ENCODE measurements at regions not wholly inside any gene's neighbourhood (a gene's known extent, or its start where the extent isn't known, plus 50 kb on each side); places are given as distances from the start of the nearest gene placed in this dataset.

- DNase-seq (ENCODE audit: low spot score): no peak
- TF ChIP-seq EZH2 (IDR thresholded peaks at IDR 0.05; ENCODE audit: borderline replicate concordance, low read depth, low read length, poor library complexity, severe bottlenecking) (no peak), CTCF (conservative IDR thresholded peaks at IDR 0.05; ENCODE audit: low read depth, low read length) (no peak)
- Histone ChIP-seq H3K4me1 (ENCODE audit: insufficient read depth, low read length, poor library complexity, severe bottlenecking) (no peaks in the 10 kb centered on the region), H3K36me3 (ENCODE audit: insufficient read depth, low read length, poor library complexity, severe bottlenecking) (no peaks in the 10 kb centered on the region), H3K27ac (ENCODE audit: low read depth, low read length, poor library complexity, severe bottlenecking) (no peak overlapping the region), H3K27me3 (replicated peaks; ENCODE audit: insufficient read depth, low read depth, low read length, poor library complexity) (peaks cover 10% of the 10 kb centered on the region), H3K4me3 (ENCODE audit: low read depth, low read length, poor library complexity, severe bottlenecking) (no peak overlapping the region), H3K9me3 (ENCODE audit: low read depth, low read length, poor library complexity, severe bottlenecking) (no peaks in the 10 kb centered on the region)
- intact Hi-C loops (cut with micrococcal nuclease; ENCODE audit: unreplicated experiment): no loop called here
- CTCF ChIA-PET: no interaction called here
- no TSS peak for BruUV-seq (replicated peaks)
- POLR2A ChIA-PET (ENCODE audit: low non-redundant PET): no interaction called here
These were observed 456.1 kb upstream of the NPVF start for GRCh38 chr7:25684360-25684759.

GRCh38 chr7:25686493-25686892 lies 458.2 kb upstream of the NPVF start:
- POLR2A ChIA-PET (ENCODE audit: low non-redundant PET): no interaction called here
- Histone ChIP-seq H3K27ac (ENCODE audit: low read depth, low read length, poor library complexity, severe bottlenecking) (no peak overlapping the region), H3K36me3 (ENCODE audit: insufficient read depth, low read length, poor library complexity, severe bottlenecking) (no peaks in the 10 kb centered on the region), H3K27me3 (replicated peaks; ENCODE audit: insufficient read depth, low read depth, low read length, poor library complexity) (peaks cover 10% of the 10 kb centered on the region), H3K9me3 (ENCODE audit: low read depth, low read length, poor library complexity, severe bottlenecking) (no peaks in the 10 kb centered on the region), H3K4me3 (ENCODE audit: low read depth, low read length, poor library complexity, severe bottlenecking) (no peak overlapping the region), H3K4me1 (ENCODE audit: insufficient read depth, low read length, poor library complexity, severe bottlenecking) (no peaks in the 10 kb centered on the region)
- no TSS peak for BruUV-seq (replicated peaks)
- DNase-seq (ENCODE audit: low spot score): no peak
- CTCF ChIA-PET: no interaction called here
- intact Hi-C loops (cut with micrococcal nuclease; ENCODE audit: unreplicated experiment): no loop called here
- no peak for TF ChIP-seq EZH2 (IDR thresholded peaks at IDR 0.05; ENCODE audit: borderline replicate concordance, low read depth, low read length, poor library complexity, severe bottlenecking)
- no peak for TF ChIP-seq CTCF (conservative IDR thresholded peaks at IDR 0.05; ENCODE audit: low read depth, low read length)

- intact Hi-C loops (cut with micrococcal nuclease; ENCODE audit: unreplicated experiment): no loop called here
- CTCF ChIA-PET: no interaction called here
- POLR2A ChIA-PET (ENCODE audit: low non-redundant PET): no interaction called here
These were observed 457.8 kb upstream of the NFE2L3 start for GRCh38 chr7:25694211-25694610.

More at GRCh38 chr7:25694211-25694610, 457.8 kb upstream of the NFE2L3 start:
- no TSS peak for BruUV-seq (replicated peaks)
- Histone ChIP-seq H3K27me3 (replicated peaks; ENCODE audit: insufficient read depth, low read depth, low read length, poor library complexity) (peaks cover 4% of the 10 kb centered on the region), H3K9me3 (ENCODE audit: low read depth, low read length, poor library complexity, severe bottlenecking) (no peaks in the 10 kb centered on the region), H3K4me3 (ENCODE audit: low read depth, low read length, poor library complexity, severe bottlenecking) (no peak overlapping the region), H3K4me1 (ENCODE audit: insufficient read depth, low read length, poor library complexity, severe bottlenecking) (no peaks in the 10 kb centered on the region), H3K27ac (ENCODE audit: low read depth, low read length, poor library complexity, severe bottlenecking) (no peak overlapping the region), H3K36me3 (ENCODE audit: insufficient read depth, low read length, poor library complexity, severe bottlenecking) (no peaks in the 10 kb centered on the region)
- no peak for DNase-seq (ENCODE audit: low spot score)
- TF ChIP-seq CTCF (conservative IDR thresholded peaks at IDR 0.05; ENCODE audit: low read depth, low read length) (no peak), EZH2 (IDR thresholded peaks at IDR 0.05; ENCODE audit: borderline replicate concordance, low read depth, low read length, poor library complexity, severe bottlenecking) (no peak)
